HEK293 (cell line): ENCODE measurements at regions not wholly inside any gene's neighbourhood (a gene's known extent, or its start where the extent isn't known, plus 50 kb on each side); places are given as distances from the start of the nearest gene placed in this dataset.

Source experiments
- BCL11B ChIP-seq: fragments of 450-650 bp; formaldehyde crosslinking; IDR thresholded peaks from 2 replicates; pipeline ENCODE4 v1.5.1; 2016; ENCODE audit warnings: low read depth, missing biosample characterization, missing genetic modification characterization
- GLIS2 ChIP-seq: fragments of 450-650 bp; formaldehyde crosslinking; IDR thresholded peaks from 2 replicates; pipeline ENCODE4 v1.5.1; 2016; ENCODE audit warnings: missing biosample characterization, missing genetic modification characterization
- KLF16 ChIP-seq: fragments of 450-650 bp; formaldehyde crosslinking; IDR thresholded peaks from 2 replicates; pipeline ENCODE4 v1.5.1; 2017; ENCODE audit warnings: missing biosample characterization, missing genetic modification characterization
- MZF1 ChIP-seq: fragments of 450-650 bp; formaldehyde crosslinking; IDR thresholded peaks from 2 replicates; pipeline ENCODE4 v1.5.1; 2017; ENCODE audit warnings: missing biosample characterization, missing genetic modification characterization, borderline replicate concordance
- OVOL3 ChIP-seq: fragments of 450-650 bp; formaldehyde crosslinking; IDR thresholded peaks from 2 replicates; pipeline ENCODE4 v1.5.1; 2016; ENCODE audit warnings: missing biosample characterization, missing genetic modification characterization
- YY2 ChIP-seq: fragments of 450-650 bp; formaldehyde crosslinking; IDR thresholded peaks from 2 replicates; pipeline ENCODE4 v1.5.1; 2016; ENCODE audit warnings: missing biosample characterization, missing genetic modification characterization
- ZBTB48 ChIP-seq: fragments of 450-650 bp; formaldehyde crosslinking; IDR thresholded peaks from 2 replicates; pipeline ENCODE4 v1.5.1; 2016; ENCODE audit warnings: missing biosample characterization, missing genetic modification characterization
- ZNF10 ChIP-seq: fragments of 450-650 bp; formaldehyde crosslinking; IDR thresholded peaks from 2 replicates; pipeline ENCODE4 v1.5.1; 2017; ENCODE audit warnings: missing biosample characterization, missing genetic modification characterization
- ZNF133 ChIP-seq: fragments of 450-650 bp; formaldehyde crosslinking; IDR thresholded peaks from 2 replicates; pipeline ENCODE4 v1.5.1; 2016; ENCODE audit warnings: missing biosample characterization, missing genetic modification characterization
- ZNF148 ChIP-seq: fragments of 450-650 bp; formaldehyde crosslinking; IDR thresholded peaks from 2 replicates; pipeline ENCODE4 v1.5.0; 2017; ENCODE audit warnings: missing biosample characterization, missing genetic modification characterization, borderline replicate concordance
- ZNF157 ChIP-seq: fragments of 450-650 bp; formaldehyde crosslinking; IDR thresholded peaks from 2 replicates; pipeline ENCODE4 v1.5.1; 2016; ENCODE audit warnings: missing biosample characterization, missing genetic modification characterization
- ZNF16 ChIP-seq: fragments of 450-650 bp; formaldehyde crosslinking; IDR thresholded peaks from 2 replicates; pipeline ENCODE4 v1.5.1; 2016; ENCODE audit warnings: low read depth, missing biosample characterization, missing genetic modification characterization
- ZNF184 ChIP-seq: fragments of 450-650 bp; IDR thresholded peaks from 2 replicates; pipeline ENCODE4 v1.5.1; 2018; ENCODE audit warnings: missing biosample characterization, mild to moderate bottlenecking, missing genetic modification characterization
- ZNF335 ChIP-seq: fragments of 450-650 bp; formaldehyde crosslinking; conservative IDR thresholded peaks from 2 replicates; pipeline ENCODE4 v1.5.1; 2016; ENCODE audit warnings: missing biosample characterization, missing genetic modification characterization
- ZNF341 ChIP-seq: fragments of 450-650 bp; formaldehyde crosslinking; IDR thresholded peaks from 2 replicates; pipeline ENCODE4; 2016; ENCODE audit warnings: low read depth, missing biosample characterization, missing genetic modification characterization
- ZNF423 ChIP-seq: fragments of 450-650 bp; formaldehyde crosslinking; IDR thresholded peaks from 2 replicates; pipeline ENCODE4 v1.5.1; 2016; ENCODE audit warnings: missing biosample characterization, missing genetic modification characterization
- ZNF521 ChIP-seq: fragments of 450-650 bp; formaldehyde crosslinking; IDR thresholded peaks from 2 replicates; pipeline ENCODE4 v1.5.1; 2017; ENCODE audit warnings: missing biosample characterization, mild to moderate bottlenecking, missing genetic modification characterization
- ZNF558 ChIP-seq: fragments of 450-650 bp; formaldehyde crosslinking; IDR thresholded peaks from 2 replicates; pipeline ENCODE4 v1.5.1; 2016; ENCODE audit warnings: missing biosample characterization, missing genetic modification characterization
- ZNF561 ChIP-seq: fragments of 450-650 bp; IDR thresholded peaks from 2 replicates; pipeline ENCODE4 v1.5.1; 2018; ENCODE audit warnings: missing biosample characterization, missing genetic modification characterization, borderline replicate concordance
- ZNF600 ChIP-seq: fragments of 450-650 bp; formaldehyde crosslinking; IDR thresholded peaks from 2 replicates; pipeline ENCODE4 v1.5.1; 2016; ENCODE audit warnings: missing biosample characterization, missing genetic modification characterization
- ZNF654 ChIP-seq: fragments of 450-650 bp; formaldehyde crosslinking; IDR thresholded peaks from 2 replicates; pipeline ENCODE4 v1.5.1; 2016; ENCODE audit warnings: low read depth, missing biosample characterization, missing genetic modification characterization
- ZNF670 ChIP-seq: fragments of 450-650 bp; formaldehyde crosslinking; IDR thresholded peaks from 2 replicates; pipeline ENCODE4 v1.5.1; 2016; ENCODE audit warnings: missing biosample characterization, missing genetic modification characterization, low read depth
- ZNF701 ChIP-seq: fragments of 450-650 bp; formaldehyde crosslinking; IDR thresholded peaks from 2 replicates; pipeline ENCODE4 v1.5.1; 2016; ENCODE audit warnings: missing biosample characterization, missing genetic modification characterization
- ZNF747 ChIP-seq: fragments of 450-650 bp; formaldehyde crosslinking; IDR thresholded peaks from 2 replicates; pipeline ENCODE4 v1.5.1; 2016; ENCODE audit warnings: missing biosample characterization, missing genetic modification characterization
- ZNF768 ChIP-seq: fragments of 450-650 bp; formaldehyde crosslinking; IDR thresholded peaks from 2 replicates; pipeline ENCODE4 v1.5.1; 2018; ENCODE audit warnings: missing biosample characterization, mild to moderate bottlenecking, missing genetic modification characterization
- ZNF785 ChIP-seq: fragments of 450-650 bp; formaldehyde crosslinking; IDR thresholded peaks from 2 replicates; pipeline ENCODE4 v1.5.1; 2016; ENCODE audit warnings: missing biosample characterization, missing genetic modification characterization
- ZNF837 ChIP-seq: fragments of 450-650 bp; formaldehyde crosslinking; IDR thresholded peaks from 2 replicates; pipeline ENCODE4 v1.5.1; 2016; ENCODE audit warnings: missing biosample characterization, missing genetic modification characterization
- ZSCAN23 ChIP-seq: fragments of 450-650 bp; formaldehyde crosslinking; IDR thresholded peaks from 2 replicates; pipeline ENCODE4 v1.5.1; 2016; ENCODE audit warnings: missing biosample characterization, missing genetic modification characterization
- ZXDB ChIP-seq: fragments of 450-650 bp; formaldehyde crosslinking; IDR thresholded peaks from 2 replicates; pipeline ENCODE4 v1.5.1; 2016; ENCODE audit warnings: missing biosample characterization, missing genetic modification characterization
- TF ChIP-seq, protein P1 (sequence below): fragments of 450-650 bp; formaldehyde crosslinking; IDR thresholded peaks from 2 replicates; pipeline ENCODE4 v1.5.1; 2016; ENCODE audit warnings: missing biosample characterization, missing genetic modification characterization
- TF ChIP-seq, protein P2 (sequence below): fragments of 450-650 bp; formaldehyde crosslinking; IDR thresholded peaks from 2 replicates; pipeline ENCODE4 v1.5.1; 2016; ENCODE audit warnings: missing biosample characterization, missing genetic modification characterization

GRCh38 chr11:116193321-116194131 lies 579.3 kb downstream of the BUD13 start (continued):
- TF ChIP-seq ZNF148 (tag by site-specific recombination) = no peak
- TF ChIP-seq ZNF335 (tag by site-specific recombination) = peak; percentile 20; the same call in 1 of the 2 replicates
- TF ChIP-seq, protein P1, sequence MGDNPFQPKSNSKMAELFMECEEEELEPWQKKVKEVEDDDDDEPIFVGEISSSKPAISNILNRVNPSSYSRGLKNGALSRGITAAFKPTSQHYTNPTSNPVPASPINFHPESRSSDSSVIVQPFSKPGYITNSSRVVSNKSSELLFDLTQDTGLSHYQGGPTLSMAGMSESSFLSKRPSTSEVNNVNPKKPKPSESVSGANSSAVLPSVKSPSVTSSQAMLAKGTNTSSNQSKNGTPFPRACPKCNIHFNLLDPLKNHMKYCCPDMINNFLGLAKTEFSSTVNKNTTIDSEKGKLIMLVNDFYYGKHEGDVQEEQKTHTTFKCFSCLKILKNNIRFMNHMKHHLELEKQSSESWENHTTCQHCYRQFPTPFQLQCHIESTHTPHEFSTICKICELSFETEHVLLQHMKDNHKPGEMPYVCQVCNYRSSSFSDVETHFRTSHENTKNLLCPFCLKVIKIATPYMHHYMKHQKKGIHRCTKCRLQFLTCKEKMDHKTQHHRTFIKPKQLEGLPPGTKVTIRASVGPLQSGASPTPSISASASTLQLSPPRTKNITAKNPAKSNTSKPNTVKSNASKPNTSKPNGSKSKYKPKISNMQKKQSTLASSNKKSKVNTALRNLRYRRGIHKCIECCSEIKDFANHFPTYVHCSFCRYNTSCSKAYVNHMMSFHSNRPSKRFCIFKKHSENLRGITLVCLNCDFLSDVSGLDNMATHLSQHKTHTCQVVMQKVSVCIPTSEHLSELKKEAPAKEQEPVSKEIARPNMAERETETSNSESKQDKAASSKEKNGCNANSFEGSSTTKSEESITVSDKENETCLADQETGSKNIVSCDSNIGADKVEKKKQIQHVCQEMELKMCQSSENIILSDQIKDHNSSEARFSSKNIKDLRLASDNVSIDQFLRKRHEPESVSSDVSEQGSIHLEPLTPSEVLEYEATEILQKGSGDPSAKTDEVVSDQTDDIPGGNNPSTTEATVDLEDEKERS (tag by site-specific recombination) = no peak
- TF ChIP-seq KLF16 (tag by site-specific recombination) = no peak
- no peak for TF ChIP-seq ZNF654 (tag by site-specific recombination)
- TF ChIP-seq ZXDB (tag by site-specific recombination) = no peak
- no peak for TF ChIP-seq ZNF521 (tag by site-specific recombination)
- no peak for TF ChIP-seq OVOL3 (tag by site-specific recombination)
- TF ChIP-seq MZF1 (tag by site-specific recombination) = no peak
- no peak for TF ChIP-seq ZNF701 (tag by site-specific recombination)
- no peak for TF ChIP-seq ZNF10 (tag by site-specific recombination)
- TF ChIP-seq ZNF133 = no peak
- TF ChIP-seq ZBTB48 (tag by site-specific recombination) = no peak
- TF ChIP-seq ZNF747 (tag by site-specific recombination) = no peak
- peak; percentile 53; the same call in 1 of the 2 replicates for TF ChIP-seq GLIS2 (tag by site-specific recombination)
- TF ChIP-seq ZNF558 = no peak
- no peak for TF ChIP-seq ZNF837 (tag by site-specific recombination)
- TF ChIP-seq BCL11B = no peak
- TF ChIP-seq ZNF184 (tag by site-specific recombination) = no peak
- no peak for TF ChIP-seq ZNF768
- no peak for TF ChIP-seq ZNF341 (tag by site-specific recombination)
- no peak for TF ChIP-seq ZNF16 (tag by site-specific recombination)
- no peak for TF ChIP-seq YY2 (tag by site-specific recombination)
- TF ChIP-seq ZNF423 (tag by site-specific recombination) = no peak
- TF ChIP-seq ZNF670 = no peak
- no peak for TF ChIP-seq ZSCAN23 (tag by site-specific recombination)
- TF ChIP-seq ZNF561 (tag by site-specific recombination) = no peak
- TF ChIP-seq ZNF785 = no peak
- TF ChIP-seq ZNF600 (tag by site-specific recombination) = peak; percentile 91
- TF ChIP-seq ZNF157 (tag by site-specific recombination) = no peak
- TF ChIP-seq, protein P2, sequence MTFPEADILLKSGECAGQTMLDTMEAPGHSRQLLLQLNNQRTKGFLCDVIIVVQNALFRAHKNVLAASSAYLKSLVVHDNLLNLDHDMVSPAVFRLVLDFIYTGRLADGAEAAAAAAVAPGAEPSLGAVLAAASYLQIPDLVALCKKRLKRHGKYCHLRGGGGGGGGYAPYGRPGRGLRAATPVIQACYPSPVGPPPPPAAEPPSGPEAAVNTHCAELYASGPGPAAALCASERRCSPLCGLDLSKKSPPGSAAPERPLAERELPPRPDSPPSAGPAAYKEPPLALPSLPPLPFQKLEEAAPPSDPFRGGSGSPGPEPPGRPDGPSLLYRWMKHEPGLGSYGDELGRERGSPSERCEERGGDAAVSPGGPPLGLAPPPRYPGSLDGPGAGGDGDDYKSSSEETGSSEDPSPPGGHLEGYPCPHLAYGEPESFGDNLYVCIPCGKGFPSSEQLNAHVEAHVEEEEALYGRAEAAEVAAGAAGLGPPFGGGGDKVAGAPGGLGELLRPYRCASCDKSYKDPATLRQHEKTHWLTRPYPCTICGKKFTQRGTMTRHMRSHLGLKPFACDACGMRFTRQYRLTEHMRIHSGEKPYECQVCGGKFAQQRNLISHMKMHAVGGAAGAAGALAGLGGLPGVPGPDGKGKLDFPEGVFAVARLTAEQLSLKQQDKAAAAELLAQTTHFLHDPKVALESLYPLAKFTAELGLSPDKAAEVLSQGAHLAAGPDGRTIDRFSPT (tag by site-specific recombination) = no peak
